Liver (tissue), 8 donors: ENCODE measurements at regions not wholly inside any gene's neighbourhood (a gene's known extent, or its start where the extent isn't known, plus 50 kb on each side); places are given as distances from the start of the nearest gene placed in this dataset.

ENCODE experiments used
- DNase-seq: peaks from one replicate; pipeline ENCODE4 v3.0.0-alpha.2; 2017; ENCODE audit warnings: low spot score
- H3K27ac ChIP-seq, 2 donors: one replicate each; pipeline ENCODE4 v1.7.0; 2013; ENCODE audit warnings: inconsistent platforms in 2 of 2, low read length in 2 of 2, control low read depth in 1 of 2, low read depth in 1 of 2, mild to moderate bottlenecking in 1 of 2
- H3K27me3 ChIP-seq, 4 donors: one replicate each; pipeline versions ENCODE4 v1.6.1 to v1.7.0; 2013; ENCODE audit warnings: low read length in 3 of 4, inconsistent platforms in 1 of 4, mild to moderate bottlenecking in 1 of 4, moderate library complexity in 1 of 4; ENCODE audit not compliant: control insufficient read depth in 4 of 4, insufficient read depth in 4 of 4
- H3K36me3 ChIP-seq, 4 donors: one replicate each; pipeline versions ENCODE4 v1.6.1 to v1.7.0; 2013; ENCODE audit warnings: low read length in 3 of 4, mild to moderate bottlenecking in 3 of 4, low read depth in 1 of 4, moderate library complexity in 1 of 4; ENCODE audit not compliant: control insufficient read depth in 4 of 4, insufficient read depth in 3 of 4
- H3K4me1 ChIP-seq, 4 donors: one replicate each; pipeline versions ENCODE4 v1.6.1 to v1.7.0; 2013; ENCODE audit warnings: low read length in 3 of 4, mild to moderate bottlenecking in 3 of 4, moderate library complexity in 1 of 4; ENCODE audit not compliant: control insufficient read depth in 4 of 4, insufficient read depth in 4 of 4
- H3K4me3 ChIP-seq, 3 donors: one replicate each; pipeline versions ENCODE4 v1.6.1 to v1.7.0; 2013; ENCODE audit warnings: low read length in 3 of 3, control low read depth in 1 of 3, low read depth in 1 of 3, mild to moderate bottlenecking in 1 of 3
- H3K9ac ChIP-seq, 2 donors: one replicate each; pipeline ENCODE4 v1.7.0; 2013; ENCODE audit warnings: low read length in 2 of 2, mild to moderate bottlenecking in 2 of 2, moderate library complexity in 2 of 2, control low read depth in 1 of 2, low read depth in 1 of 2
- H3K9me3 ChIP-seq, 4 donors: one replicate each; pipeline versions ENCODE4 v1.6.1 to v1.7.0; 2013; ENCODE audit warnings: low read length in 3 of 4; ENCODE audit not compliant: control insufficient read depth in 4 of 4
- EGR1 ChIP-seq, 2 donors: IDR thresholded peaks; 2 replicates each; pipeline ENCODE4 v1.6.1; 2016 to 2018; ENCODE audit warnings: antibody characterized with exemption in 2 of 2, low read depth in 2 of 2
- FOXA1 ChIP-seq: IDR thresholded peaks from 2 replicates; pipeline ENCODE4 v1.6.1; 2016; ENCODE audit warnings: antibody characterized with exemption
- FOXA2 ChIP-seq: IDR thresholded peaks from 2 replicates; pipeline ENCODE4 v1.6.1; 2016; ENCODE audit warnings: antibody characterized with exemption
- GABPA ChIP-seq, 2 donors: IDR thresholded peaks in 1 of 2; conservative IDR thresholded peaks in 1 of 2; 2 replicates each; pipeline ENCODE4 v1.6.1; 2016; ENCODE audit warnings: antibody characterized with exemption in 2 of 2, mild to moderate bottlenecking in 1 of 2, moderate library complexity in 1 of 2
- HNF4A ChIP-seq, 2 donors: conservative IDR thresholded peaks; 2 replicates each; pipeline ENCODE4 v1.6.1; 2016; ENCODE audit warnings: antibody characterized with exemption in 2 of 2, mild to moderate bottlenecking in 2 of 2
- HNF4G ChIP-seq: IDR thresholded peaks from 2 replicates; pipeline ENCODE4 v1.6.1; 2016; ENCODE audit warnings: antibody characterized with exemption
- JUND ChIP-seq, 2 donors: IDR thresholded peaks; 2 replicates each; pipeline ENCODE4 v1.6.1; 2016; ENCODE audit warnings: antibody characterized with exemption in 2 of 2
- NR2F2 ChIP-seq: IDR thresholded peaks from 2 replicates; pipeline ENCODE4 v1.6.1; 2016; ENCODE audit warnings: antibody characterized with exemption
- RAD21 ChIP-seq, 2 donors: IDR thresholded peaks; 2 replicates each; pipeline ENCODE4 v1.6.1; 2016; ENCODE audit warnings: antibody characterized with exemption in 2 of 2, mild to moderate bottlenecking in 2 of 2
- RXRA ChIP-seq, 2 donors: IDR thresholded peaks; 2 replicates each; pipeline ENCODE4 v1.6.1; 2017 to 2018; ENCODE audit warnings: antibody characterized with exemption in 2 of 2, mild to moderate bottlenecking in 1 of 2
- SP1 ChIP-seq: IDR thresholded peaks from 2 replicates; pipeline ENCODE4 v1.6.1; 2018; ENCODE audit warnings: antibody characterized with exemption, mild to moderate bottlenecking
- TAF1 ChIP-seq: conservative IDR thresholded peaks from 2 replicates; pipeline ENCODE4 v1.6.1; 2016; ENCODE audit warnings: antibody characterized with exemption, mild to moderate bottlenecking
- YY1 ChIP-seq: IDR thresholded peaks from 2 replicates; pipeline ENCODE4 v1.6.1; 2016; ENCODE audit warnings: antibody characterized with exemption, mild to moderate bottlenecking
- WGBS: extraction: QIAGEN DNeasy Blood & Tissue Kit; methylation state at CpG from one replicate; pipeline ENCODE4 v1.1.7; 2013; 5-methylcytosine and 5-hydroxymethylcytosine counted together
- TF ChIP-seq, protein P1 (sequence below): IDR thresholded peaks from 2 replicates; pipeline ENCODE4 v1.6.1; 2016; ENCODE audit warnings: antibody characterized with exemption
- TF ChIP-seq, protein P2 (sequence below): IDR thresholded peaks from 2 replicates; pipeline ENCODE4 v1.6.1; 2016; ENCODE audit warnings: antibody characterized with exemption
- TF ChIP-seq, protein P3 (sequence below): IDR thresholded peaks from 2 replicates; pipeline ENCODE4 v1.6.1; 2016; ENCODE audit warnings: antibody characterized with exemption, mild to moderate bottlenecking
- TF ChIP-seq, protein P4 (sequence below): IDR thresholded peaks from 2 replicates; pipeline ENCODE4 v1.6.1; 2016; ENCODE audit warnings: antibody characterized with exemption
- TF ChIP-seq, protein P5 (sequence below): fragments of 150-350 bp; IDR thresholded peaks from 2 replicates; pipeline ENCODE4 v1.5.1; 2017; ENCODE audit warnings: improper control_type of control experiment, low read depth, low read length; ENCODE audit not compliant: missing input control
- donor health status: healthy.
- donor health status: healthy.
- donor health status: healthy.
- donor health status: healthy.
- donor health status: healthy.

DNA sequence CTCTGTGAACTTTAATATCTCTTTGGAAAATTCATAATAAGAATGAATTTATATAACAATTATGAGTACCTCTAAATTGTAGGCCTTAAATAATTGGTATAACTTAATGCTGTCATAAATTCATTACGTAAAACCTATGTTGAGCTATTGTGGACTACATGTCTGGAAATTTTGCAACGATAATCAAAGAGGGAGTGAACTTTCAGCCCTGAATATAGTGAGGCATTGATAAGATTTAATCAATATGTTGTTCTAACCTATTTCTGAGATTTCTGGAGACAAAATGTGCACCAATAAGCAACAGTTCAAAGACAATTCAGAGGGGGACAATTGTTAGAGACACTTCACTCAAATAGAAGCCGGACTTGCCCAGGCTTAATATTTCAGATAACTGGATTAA lies 499.4 kb downstream of the ELAVL2 start (continued):
- TF ChIP-seq RAD21 (IDR thresholded peaks at IDR 0.05) (peak in 1 of 2 donors; percentile 17), YY1 (no peak), TAF1 (no peak), HNF4G (no peak), RXRA (IDR thresholded peaks at IDR 0.05) (peak in 1 of 2 donors; percentile 46), GABPA (IDR thresholded peaks at IDR 0.05 in 1 of 2, conservative IDR thresholded peaks at IDR 0.05 in 1 of 2) (no peak)
- TF ChIP-seq, protein P1, sequence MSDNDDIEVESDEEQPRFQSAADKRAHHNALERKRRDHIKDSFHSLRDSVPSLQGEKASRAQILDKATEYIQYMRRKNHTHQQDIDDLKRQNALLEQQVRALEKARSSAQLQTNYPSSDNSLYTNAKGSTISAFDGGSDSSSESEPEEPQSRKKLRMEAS: no peak
- TF ChIP-seq, protein P2, sequence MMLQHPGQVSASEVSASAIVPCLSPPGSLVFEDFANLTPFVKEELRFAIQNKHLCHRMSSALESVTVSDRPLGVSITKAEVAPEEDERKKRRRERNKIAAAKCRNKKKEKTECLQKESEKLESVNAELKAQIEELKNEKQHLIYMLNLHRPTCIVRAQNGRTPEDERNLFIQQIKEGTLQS: no peak

DNA sequence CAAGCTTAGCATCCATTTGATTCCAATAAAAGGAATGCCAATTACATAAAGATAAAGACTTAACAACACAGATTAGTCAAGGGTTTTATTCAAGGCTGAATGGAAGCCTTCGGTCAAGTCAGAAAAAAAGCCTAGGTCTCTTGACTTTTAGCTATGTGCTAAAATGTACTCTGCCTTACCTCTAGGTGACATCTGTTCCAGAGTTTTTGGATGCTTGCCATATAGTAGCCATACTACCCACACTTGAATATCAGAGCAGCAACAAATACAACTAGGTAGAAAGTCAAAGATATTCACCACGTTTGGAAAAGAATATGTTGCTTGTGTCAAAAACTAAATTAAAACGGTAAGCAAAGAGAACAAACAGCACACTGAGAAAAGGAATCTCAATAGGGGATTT lies 484.7 kb downstream of the ELAVL2 start:
- H3K36me3 ChIP-seq: no peaks in the 10 kb centered on the region
- 60% methylated on average over 3 of the region's 3 CpGs for WGBS
- peaks cover 0 to 29% (median 20%) of the 10 kb centered on the region in 4 donors for H3K4me1 ChIP-seq
- peak overlapping the region; percentile 27 to 48 for H3K27ac ChIP-seq
- no peak for DNase-seq
- H3K4me3 ChIP-seq: no peak overlapping the region
- TF ChIP-seq HNF4G: no peak
- TF ChIP-seq, protein P1: no peak
- TF ChIP-seq FOXA2: no peak
- TF ChIP-seq RXRA (IDR thresholded peaks at IDR 0.05): no peak
- TF ChIP-seq, protein P2: no peak
- no peak for TF ChIP-seq HNF4A (conservative IDR thresholded peaks at IDR 0.05)
- TF ChIP-seq YY1: no peak
- TF ChIP-seq RAD21 (IDR thresholded peaks at IDR 0.05): no peak
- no peaks in the 10 kb centered on the region for H3K27me3 ChIP-seq
- no peak overlapping the region for H3K9ac ChIP-seq
- no peaks in the 10 kb centered on the region for H3K9me3 ChIP-seq

DNA sequence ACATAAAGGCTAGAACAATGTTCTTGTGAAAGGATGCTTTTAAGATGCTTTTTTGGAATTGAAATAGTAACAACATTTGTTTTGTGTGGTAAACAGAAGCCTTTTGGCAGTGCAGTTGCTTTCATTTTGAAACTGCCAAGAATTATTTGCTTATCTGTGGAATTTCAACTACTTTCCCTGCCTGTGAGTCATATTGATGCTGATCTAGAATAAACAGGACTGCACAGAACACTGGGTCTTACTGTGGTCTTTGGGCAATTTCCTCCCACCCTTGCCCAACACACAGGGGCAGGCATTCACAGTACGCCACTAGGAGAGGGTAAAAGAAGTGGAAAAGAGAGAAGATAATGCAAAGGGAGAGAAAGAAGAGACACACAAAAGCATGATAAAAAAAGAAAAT lies 483.7 kb downstream of the ELAVL2 start:
- no peaks in the 10 kb centered on the region for H3K9me3 ChIP-seq
- WGBS: 17% methylated on average over 1 of the region's 1 CpG
- H3K4me3 ChIP-seq: no peak overlapping the region
- DNase-seq: no peak
- peaks cover 0 to 29% (median 20%) of the 10 kb centered on the region in 4 donors for H3K4me1 ChIP-seq
- H3K9ac ChIP-seq: peak overlapping the region in 1 of 2 donors; percentile 66
- no peaks in the 10 kb centered on the region for H3K36me3 ChIP-seq
- H3K27ac ChIP-seq: peak overlapping the region; percentile 77 to 89
- TF ChIP-seq FOXA2 (peak; percentile 94), RAD21 (IDR thresholded peaks at IDR 0.05) (peak; percentile 55 to 70), TAF1 (no peak), FOXA1 (peak; percentile 91), RXRA (IDR thresholded peaks at IDR 0.05) (peak; percentile 49 to 70), SP1 (peak; percentile 63), EGR1 (IDR thresholded peaks at IDR 0.05; ENCODE audit: low read depth in 2 of 2) (no peak), HNF4A (conservative IDR thresholded peaks at IDR 0.05) (peak; percentile 61 to 70), JUND (IDR thresholded peaks at IDR 0.05) (peak; percentile 97 to 98), GABPA (IDR thresholded peaks at IDR 0.05 in 1 of 2, conservative IDR thresholded peaks at IDR 0.05 in 1 of 2) (no peak), YY1 (peak; percentile 62), NR2F2 (no peak), HNF4G (no peak)
- TF ChIP-seq, protein P2: peak; percentile 91
- TF ChIP-seq, protein P3, sequence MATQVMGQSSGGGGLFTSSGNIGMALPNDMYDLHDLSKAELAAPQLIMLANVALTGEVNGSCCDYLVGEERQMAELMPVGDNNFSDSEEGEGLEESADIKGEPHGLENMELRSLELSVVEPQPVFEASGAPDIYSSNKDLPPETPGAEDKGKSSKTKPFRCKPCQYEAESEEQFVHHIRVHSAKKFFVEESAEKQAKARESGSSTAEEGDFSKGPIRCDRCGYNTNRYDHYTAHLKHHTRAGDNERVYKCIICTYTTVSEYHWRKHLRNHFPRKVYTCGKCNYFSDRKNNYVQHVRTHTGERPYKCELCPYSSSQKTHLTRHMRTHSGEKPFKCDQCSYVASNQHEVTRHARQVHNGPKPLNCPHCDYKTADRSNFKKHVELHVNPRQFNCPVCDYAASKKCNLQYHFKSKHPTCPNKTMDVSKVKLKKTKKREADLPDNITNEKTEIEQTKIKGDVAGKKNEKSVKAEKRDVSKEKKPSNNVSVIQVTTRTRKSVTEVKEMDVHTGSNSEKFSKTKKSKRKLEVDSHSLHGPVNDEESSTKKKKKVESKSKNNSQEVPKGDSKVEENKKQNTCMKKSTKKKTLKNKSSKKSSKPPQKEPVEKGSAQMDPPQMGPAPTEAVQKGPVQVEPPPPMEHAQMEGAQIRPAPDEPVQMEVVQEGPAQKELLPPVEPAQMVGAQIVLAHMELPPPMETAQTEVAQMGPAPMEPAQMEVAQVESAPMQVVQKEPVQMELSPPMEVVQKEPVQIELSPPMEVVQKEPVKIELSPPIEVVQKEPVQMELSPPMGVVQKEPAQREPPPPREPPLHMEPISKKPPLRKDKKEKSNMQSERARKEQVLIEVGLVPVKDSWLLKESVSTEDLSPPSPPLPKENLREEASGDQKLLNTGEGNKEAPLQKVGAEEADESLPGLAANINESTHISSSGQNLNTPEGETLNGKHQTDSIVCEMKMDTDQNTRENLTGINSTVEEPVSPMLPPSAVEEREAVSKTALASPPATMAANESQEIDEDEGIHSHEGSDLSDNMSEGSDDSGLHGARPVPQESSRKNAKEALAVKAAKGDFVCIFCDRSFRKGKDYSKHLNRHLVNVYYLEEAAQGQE: peak; percentile 67
- TF ChIP-seq, protein P4, sequence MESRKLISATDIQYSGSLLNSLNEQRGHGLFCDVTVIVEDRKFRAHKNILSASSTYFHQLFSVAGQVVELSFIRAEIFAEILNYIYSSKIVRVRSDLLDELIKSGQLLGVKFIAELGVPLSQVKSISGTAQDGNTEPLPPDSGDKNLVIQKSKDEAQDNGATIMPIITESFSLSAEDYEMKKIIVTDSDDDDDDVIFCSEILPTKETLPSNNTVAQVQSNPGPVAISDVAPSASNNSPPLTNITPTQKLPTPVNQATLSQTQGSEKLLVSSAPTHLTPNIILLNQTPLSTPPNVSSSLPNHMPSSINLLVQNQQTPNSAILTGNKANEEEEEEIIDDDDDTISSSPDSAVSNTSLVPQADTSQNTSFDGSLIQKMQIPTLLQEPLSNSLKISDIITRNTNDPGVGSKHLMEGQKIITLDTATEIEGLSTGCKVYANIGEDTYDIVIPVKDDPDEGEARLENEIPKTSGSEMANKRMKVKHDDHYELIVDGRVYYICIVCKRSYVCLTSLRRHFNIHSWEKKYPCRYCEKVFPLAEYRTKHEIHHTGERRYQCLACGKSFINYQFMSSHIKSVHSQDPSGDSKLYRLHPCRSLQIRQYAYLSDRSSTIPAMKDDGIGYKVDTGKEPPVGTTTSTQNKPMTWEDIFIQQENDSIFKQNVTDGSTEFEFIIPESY: peak; percentile 83
- TF ChIP-seq, protein P5, sequence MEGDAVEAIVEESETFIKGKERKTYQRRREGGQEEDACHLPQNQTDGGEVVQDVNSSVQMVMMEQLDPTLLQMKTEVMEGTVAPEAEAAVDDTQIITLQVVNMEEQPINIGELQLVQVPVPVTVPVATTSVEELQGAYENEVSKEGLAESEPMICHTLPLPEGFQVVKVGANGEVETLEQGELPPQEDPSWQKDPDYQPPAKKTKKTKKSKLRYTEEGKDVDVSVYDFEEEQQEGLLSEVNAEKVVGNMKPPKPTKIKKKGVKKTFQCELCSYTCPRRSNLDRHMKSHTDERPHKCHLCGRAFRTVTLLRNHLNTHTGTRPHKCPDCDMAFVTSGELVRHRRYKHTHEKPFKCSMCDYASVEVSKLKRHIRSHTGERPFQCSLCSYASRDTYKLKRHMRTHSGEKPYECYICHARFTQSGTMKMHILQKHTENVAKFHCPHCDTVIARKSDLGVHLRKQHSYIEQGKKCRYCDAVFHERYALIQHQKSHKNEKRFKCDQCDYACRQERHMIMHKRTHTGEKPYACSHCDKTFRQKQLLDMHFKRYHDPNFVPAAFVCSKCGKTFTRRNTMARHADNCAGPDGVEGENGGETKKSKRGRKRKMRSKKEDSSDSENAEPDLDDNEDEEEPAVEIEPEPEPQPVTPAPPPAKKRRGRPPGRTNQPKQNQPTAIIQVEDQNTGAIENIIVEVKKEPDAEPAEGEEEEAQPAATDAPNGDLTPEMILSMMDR: peak; percentile 27
- TF ChIP-seq, protein P1: peak; percentile 65
- no peaks in the 10 kb centered on the region for H3K27me3 ChIP-seq
